H1 (cell line): ENCODE measurements at regions not wholly inside any gene's neighbourhood (a gene's known extent, or its start where the extent isn't known, plus 50 kb on each side); places are given as distances from the start of the nearest gene placed in this dataset.

Source experiments
- BRCA1 ChIP-seq: IDR thresholded peaks from 2 replicates; pipeline ENCODE4 v1.6.1; 2012; ENCODE audit warnings: low read depth, low read length, improper control_type of control experiment
- KDM1A ChIP-seq: fragments of 200-600, 300-600 bp; sonication (generic); IDR thresholded peaks from 2 replicates; pipeline ENCODE4 v1.7.1; 2016; ENCODE audit warnings: mild to moderate bottlenecking, low read length, borderline replicate concordance
- POLR2AphosphoS5 ChIP-seq: IDR thresholded peaks from 2 replicates; pipeline ENCODE4 v1.6.1; 2011; ENCODE audit warnings: low read depth, low read length
- RFX5 ChIP-seq: IDR thresholded peaks from 2 replicates; pipeline ENCODE4 v1.6.1; 2011; ENCODE audit warnings: low read depth, low read length, improper control_type of control experiment, borderline replicate concordance

- TF ChIP-seq RFX5 (no peak), KDM1A (no peak), BRCA1 (no peak), POLR2AphosphoS5 (no peak)
- TF ChIP-seq, all 59 proteins: peak for 0
Measured at GRCh38 chr6:78505178-78505577, 362.2 kb upstream of the IRAK1BP1 start (continued).
